H1 (cell line): ENCODE measurements at regions not wholly inside any gene's neighbourhood (a gene's known extent, or its start where the extent isn't known, plus 50 kb on each side); places are given as distances from the start of the nearest gene placed in this dataset.

Experiments
- CBX8 ChIP-seq: fragments of 300-800, 300-1000 bp; sonication (generic); IDR thresholded peaks from 2 replicates; pipeline ENCODE4 v1.7.1; 2016; ENCODE audit warnings: low read depth, low read length, borderline replicate concordance
- KDM4A ChIP-seq: IDR thresholded peaks from one replicate; pipeline ENCODE4 v1.7.1; 2012; ENCODE audit warnings: low read depth, mild to moderate bottlenecking, moderate library complexity, low read length, inconsistent platforms; ENCODE audit not compliant: severe bottlenecking
- KDM5A ChIP-seq: fragments of 200-600 bp; IDR thresholded peaks from 2 replicates; pipeline ENCODE4 v1.7.1; 2012; ENCODE audit warnings: mild to moderate bottlenecking, low read length, inconsistent platforms, mixed read lengths
- MAFK ChIP-seq: IDR thresholded peaks from 2 replicates; pipeline ENCODE4 v1.6.1; 2012; ENCODE audit warnings: low read depth, mild to moderate bottlenecking, improper control_type of control experiment, low read length
- NANOG ChIP-seq: IDR thresholded peaks from 2 replicates; pipeline ENCODE4 v1.6.1; 2011; ENCODE audit warnings: low read length, low read depth, mild to moderate bottlenecking, inconsistent platforms; ENCODE audit not compliant: insufficient read depth, poor library complexity, severe bottlenecking
- SIN3A ChIP-seq, 2 experiments: IDR thresholded peaks in 1 of 2; conservative IDR thresholded peaks in 1 of 2; 2 replicates each; pipeline ENCODE4 v1.6.1; 2011 to 2012; ENCODE audit warnings: low read length in 2 of 2, improper control_type of control experiment in 1 of 2, low read depth in 1 of 2, mild to moderate bottlenecking in 1 of 2
- SP1 ChIP-seq: IDR thresholded peaks from 2 replicates; pipeline ENCODE4 v1.6.1; 2011; ENCODE audit warnings: low read depth, low read length
- TEAD4 ChIP-seq: IDR thresholded peaks from 2 replicates; pipeline ENCODE4 v1.6.1; 2012; ENCODE audit warnings: low read depth, low read length, inconsistent platforms, mixed read lengths
- YY1 ChIP-seq: IDR thresholded peaks from 2 replicates; pipeline ENCODE4 v1.6.1; 2011; ENCODE audit warnings: low read depth, mild to moderate bottlenecking, low read length
- TF ChIP-seq, protein P1 (sequence below): fragments of 300-600 bp; sonication (generic); IDR thresholded peaks from 2 replicates; pipeline ENCODE4 v1.7.1; 2012; ENCODE audit warnings: low read length, moderate library complexity, mild to moderate bottlenecking, inconsistent platforms; ENCODE audit not compliant: insufficient replicate concordance
- TF ChIP-seq, protein P2 (sequence below): IDR thresholded peaks from 2 replicates; pipeline ENCODE4 v1.6.1; 2012; ENCODE audit warnings: inconsistent platforms

DNA sequence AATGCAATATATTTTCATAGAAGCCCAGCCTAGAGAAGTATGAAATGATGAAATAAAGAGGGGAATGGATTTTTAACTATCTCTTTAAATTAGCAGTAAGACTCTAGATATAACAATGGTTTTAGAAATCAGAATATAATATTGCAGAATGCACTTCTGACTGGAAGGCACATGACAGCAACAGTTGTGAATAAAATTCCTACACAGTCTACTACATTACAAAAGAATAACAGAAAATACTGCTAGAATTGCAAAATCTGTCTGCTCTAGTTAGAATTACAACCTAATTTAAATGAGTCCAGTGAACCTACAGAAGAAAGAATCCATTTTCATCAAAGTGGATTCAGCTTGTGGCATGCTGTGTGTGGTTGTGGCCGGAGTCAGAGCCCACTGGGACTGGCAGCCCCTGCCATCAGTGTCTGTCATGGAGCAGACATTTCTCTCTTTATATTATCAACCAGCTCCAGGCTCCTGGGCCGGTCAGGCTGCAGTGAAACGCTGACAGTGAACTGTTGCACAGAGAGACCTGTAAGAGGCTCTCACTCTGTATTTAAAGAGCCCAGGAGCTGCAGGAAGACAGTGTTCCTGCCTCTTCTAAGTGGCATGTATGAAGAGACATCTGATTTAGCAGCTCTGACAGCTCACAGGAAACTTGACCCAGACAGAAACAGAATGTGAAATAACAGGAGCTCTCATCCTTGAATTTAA is 1523.8 kb upstream of the CADM2 start (continued):
- TF ChIP-seq, protein P1, sequence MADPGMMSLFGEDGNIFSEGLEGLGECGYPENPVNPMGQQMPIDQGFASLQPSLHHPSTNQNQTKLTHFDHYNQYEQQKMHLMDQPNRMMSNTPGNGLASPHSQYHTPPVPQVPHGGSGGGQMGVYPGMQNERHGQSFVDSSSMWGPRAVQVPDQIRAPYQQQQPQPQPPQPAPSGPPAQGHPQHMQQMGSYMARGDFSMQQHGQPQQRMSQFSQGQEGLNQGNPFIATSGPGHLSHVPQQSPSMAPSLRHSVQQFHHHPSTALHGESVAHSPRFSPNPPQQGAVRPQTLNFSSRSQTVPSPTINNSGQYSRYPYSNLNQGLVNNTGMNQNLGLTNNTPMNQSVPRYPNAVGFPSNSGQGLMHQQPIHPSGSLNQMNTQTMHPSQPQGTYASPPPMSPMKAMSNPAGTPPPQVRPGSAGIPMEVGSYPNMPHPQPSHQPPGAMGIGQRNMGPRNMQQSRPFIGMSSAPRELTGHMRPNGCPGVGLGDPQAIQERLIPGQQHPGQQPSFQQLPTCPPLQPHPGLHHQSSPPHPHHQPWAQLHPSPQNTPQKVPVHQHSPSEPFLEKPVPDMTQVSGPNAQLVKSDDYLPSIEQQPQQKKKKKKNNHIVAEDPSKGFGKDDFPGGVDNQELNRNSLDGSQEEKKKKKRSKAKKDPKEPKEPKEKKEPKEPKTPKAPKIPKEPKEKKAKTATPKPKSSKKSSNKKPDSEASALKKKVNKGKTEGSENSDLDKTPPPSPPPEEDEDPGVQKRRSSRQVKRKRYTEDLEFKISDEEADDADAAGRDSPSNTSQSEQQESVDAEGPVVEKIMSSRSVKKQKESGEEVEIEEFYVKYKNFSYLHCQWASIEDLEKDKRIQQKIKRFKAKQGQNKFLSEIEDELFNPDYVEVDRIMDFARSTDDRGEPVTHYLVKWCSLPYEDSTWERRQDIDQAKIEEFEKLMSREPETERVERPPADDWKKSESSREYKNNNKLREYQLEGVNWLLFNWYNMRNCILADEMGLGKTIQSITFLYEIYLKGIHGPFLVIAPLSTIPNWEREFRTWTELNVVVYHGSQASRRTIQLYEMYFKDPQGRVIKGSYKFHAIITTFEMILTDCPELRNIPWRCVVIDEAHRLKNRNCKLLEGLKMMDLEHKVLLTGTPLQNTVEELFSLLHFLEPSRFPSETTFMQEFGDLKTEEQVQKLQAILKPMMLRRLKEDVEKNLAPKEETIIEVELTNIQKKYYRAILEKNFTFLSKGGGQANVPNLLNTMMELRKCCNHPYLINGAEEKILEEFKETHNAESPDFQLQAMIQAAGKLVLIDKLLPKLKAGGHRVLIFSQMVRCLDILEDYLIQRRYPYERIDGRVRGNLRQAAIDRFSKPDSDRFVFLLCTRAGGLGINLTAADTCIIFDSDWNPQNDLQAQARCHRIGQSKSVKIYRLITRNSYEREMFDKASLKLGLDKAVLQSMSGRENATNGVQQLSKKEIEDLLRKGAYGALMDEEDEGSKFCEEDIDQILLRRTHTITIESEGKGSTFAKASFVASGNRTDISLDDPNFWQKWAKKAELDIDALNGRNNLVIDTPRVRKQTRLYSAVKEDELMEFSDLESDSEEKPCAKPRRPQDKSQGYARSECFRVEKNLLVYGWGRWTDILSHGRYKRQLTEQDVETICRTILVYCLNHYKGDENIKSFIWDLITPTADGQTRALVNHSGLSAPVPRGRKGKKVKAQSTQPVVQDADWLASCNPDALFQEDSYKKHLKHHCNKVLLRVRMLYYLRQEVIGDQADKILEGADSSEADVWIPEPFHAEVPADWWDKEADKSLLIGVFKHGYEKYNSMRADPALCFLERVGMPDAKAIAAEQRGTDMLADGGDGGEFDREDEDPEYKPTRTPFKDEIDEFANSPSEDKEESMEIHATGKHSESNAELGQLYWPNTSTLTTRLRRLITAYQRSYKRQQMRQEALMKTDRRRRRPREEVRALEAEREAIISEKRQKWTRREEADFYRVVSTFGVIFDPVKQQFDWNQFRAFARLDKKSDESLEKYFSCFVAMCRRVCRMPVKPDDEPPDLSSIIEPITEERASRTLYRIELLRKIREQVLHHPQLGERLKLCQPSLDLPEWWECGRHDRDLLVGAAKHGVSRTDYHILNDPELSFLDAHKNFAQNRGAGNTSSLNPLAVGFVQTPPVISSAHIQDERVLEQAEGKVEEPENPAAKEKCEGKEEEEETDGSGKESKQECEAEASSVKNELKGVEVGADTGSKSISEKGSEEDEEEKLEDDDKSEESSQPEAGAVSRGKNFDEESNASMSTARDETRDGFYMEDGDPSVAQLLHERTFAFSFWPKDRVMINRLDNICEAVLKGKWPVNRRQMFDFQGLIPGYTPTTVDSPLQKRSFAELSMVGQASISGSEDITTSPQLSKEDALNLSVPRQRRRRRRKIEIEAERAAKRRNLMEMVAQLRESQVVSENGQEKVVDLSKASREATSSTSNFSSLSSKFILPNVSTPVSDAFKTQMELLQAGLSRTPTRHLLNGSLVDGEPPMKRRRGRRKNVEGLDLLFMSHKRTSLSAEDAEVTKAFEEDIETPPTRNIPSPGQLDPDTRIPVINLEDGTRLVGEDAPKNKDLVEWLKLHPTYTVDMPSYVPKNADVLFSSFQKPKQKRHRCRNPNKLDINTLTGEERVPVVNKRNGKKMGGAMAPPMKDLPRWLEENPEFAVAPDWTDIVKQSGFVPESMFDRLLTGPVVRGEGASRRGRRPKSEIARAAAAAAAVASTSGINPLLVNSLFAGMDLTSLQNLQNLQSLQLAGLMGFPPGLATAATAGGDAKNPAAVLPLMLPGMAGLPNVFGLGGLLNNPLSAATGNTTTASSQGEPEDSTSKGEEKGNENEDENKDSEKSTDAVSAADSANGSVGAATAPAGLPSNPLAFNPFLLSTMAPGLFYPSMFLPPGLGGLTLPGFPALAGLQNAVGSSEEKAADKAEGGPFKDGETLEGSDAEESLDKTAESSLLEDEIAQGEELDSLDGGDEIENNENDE: no peak
- TF ChIP-seq NANOG: no peak
- TF ChIP-seq SP1: no peak
- no peak for TF ChIP-seq KDM4A
- TF ChIP-seq CBX8: no peak
- TF ChIP-seq SIN3A (conservative IDR thresholded peaks at IDR 0.05 in 1 of 2, IDR thresholded peaks at IDR 0.05 in 1 of 2; ENCODE audit: low read depth in 1 of 2, low read length in 2 of 2): no peak
- TF ChIP-seq KDM5A: no peak
- no peak for TF ChIP-seq YY1
- TF ChIP-seq MAFK: no peak
- TF ChIP-seq, protein P2, sequence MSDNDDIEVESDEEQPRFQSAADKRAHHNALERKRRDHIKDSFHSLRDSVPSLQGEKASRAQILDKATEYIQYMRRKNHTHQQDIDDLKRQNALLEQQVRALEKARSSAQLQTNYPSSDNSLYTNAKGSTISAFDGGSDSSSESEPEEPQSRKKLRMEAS: no peak
- no peak for TF ChIP-seq TEAD4
